Astrocyte (in vitro differentiated cells and primary cell): ENCODE measurements at regions not wholly inside any gene's neighbourhood (a gene's known extent, or its start where the extent isn't known, plus 50 kb on each side); places are given as distances from the start of the nearest gene placed in this dataset.
"Not testable (repeated sequence)": the region's sequence is repeated elsewhere in the genome, so short reads cannot be mapped to it uniquely, and the experiment has no call there.

Experiments used
- EZH2 ChIP-seq: IDR thresholded peaks from 2 replicates; pipeline ENCODE4 v1.6.1; 2012; ENCODE audit warnings: mild to moderate bottlenecking, low read length, inconsistent platforms; ENCODE audit not compliant: insufficient read depth
- TF ChIP-seq, protein P1 (sequence below): IDR thresholded peaks from 2 replicates; pipeline ENCODE4 v1.5.1; 2011; ENCODE audit warnings: low read depth, mild to moderate bottlenecking, inconsistent platforms, low read length, moderate library complexity; ENCODE audit not compliant: insufficient read depth

DNA sequence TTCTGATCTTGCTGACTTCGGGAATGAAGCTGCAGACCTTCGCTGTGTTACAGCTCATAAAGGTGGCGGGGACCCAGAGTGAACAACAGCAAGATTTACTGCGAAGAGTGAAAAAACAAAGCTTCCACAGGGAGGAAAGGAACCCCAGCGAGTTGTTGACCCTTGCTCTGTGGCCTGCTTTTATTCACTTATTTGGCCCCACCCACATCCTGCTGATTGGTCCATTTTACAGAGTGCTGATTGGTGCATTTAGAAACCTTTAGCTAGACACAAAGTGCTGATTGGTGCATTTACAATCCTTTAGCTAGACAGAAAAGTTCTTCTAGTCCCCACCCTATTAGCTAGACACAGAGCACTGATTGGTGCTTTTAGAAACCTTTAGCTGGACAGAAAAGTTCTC is 218.3 kb downstream of the MAP2K4 start:
- TF ChIP-seq, protein P1, sequence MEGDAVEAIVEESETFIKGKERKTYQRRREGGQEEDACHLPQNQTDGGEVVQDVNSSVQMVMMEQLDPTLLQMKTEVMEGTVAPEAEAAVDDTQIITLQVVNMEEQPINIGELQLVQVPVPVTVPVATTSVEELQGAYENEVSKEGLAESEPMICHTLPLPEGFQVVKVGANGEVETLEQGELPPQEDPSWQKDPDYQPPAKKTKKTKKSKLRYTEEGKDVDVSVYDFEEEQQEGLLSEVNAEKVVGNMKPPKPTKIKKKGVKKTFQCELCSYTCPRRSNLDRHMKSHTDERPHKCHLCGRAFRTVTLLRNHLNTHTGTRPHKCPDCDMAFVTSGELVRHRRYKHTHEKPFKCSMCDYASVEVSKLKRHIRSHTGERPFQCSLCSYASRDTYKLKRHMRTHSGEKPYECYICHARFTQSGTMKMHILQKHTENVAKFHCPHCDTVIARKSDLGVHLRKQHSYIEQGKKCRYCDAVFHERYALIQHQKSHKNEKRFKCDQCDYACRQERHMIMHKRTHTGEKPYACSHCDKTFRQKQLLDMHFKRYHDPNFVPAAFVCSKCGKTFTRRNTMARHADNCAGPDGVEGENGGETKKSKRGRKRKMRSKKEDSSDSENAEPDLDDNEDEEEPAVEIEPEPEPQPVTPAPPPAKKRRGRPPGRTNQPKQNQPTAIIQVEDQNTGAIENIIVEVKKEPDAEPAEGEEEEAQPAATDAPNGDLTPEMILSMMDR, result not testable (repeated sequence)
- TF ChIP-seq EZH2, result not testable (repeated sequence)
